ENCODE measurements at regions not wholly inside any gene's neighbourhood (a gene's known extent, or its start where the extent isn't known, plus 50 kb on each side); places are given as distances from the start of the nearest gene placed in this dataset.

DNA sequence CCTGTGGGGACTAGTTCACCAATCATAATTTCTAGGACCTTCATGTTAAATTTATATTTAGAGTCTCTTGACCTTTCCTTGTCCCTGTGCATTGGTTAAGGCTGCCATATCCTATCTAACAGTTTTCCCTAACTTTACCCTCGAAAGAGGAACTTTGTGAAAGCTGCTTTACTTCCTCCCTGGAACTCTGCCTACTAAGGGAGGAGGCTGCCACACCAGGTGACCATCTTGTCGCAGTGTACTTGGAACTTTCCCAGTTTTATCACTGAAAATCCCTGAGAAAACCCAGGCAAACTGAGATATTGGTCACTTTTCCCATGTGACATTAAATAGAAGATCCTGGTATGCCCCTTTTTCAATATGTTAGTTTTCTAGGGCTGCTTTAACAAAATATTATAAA is 317.6 kb upstream of the TSHZ2 start:
- no peak for DNase-seq (ENCODE audit: extremely low read depth, low read depth, low spot score)

GRCh38 chr20:52652271-52652670 is 319.9 kb upstream of the TSHZ2 start:
- no peak for DNase-seq (ENCODE audit: extremely low read depth, low read depth, low spot score)

DNA sequence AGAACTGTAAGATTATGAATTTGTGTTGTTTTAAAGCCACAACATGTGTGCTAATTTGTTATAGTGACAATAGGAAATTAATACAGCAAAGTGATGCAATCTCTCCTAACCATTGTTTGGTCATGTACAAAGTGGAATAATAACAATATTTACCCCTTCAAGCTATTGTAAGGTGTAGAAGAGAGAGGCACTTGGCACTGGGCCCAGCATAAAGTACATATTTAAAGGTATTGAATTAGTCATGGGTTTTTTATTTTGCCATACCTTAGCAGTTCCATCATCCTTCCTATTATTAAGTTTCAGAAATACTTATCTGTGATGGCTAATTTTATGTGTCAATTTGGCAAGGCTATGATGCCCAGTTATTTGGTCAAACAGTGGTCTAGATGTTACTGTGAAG is 322.4 kb upstream of the TSHZ2 start:
- no peak for DNase-seq (ENCODE audit: extremely low read depth, low read depth, low spot score)

DNA sequence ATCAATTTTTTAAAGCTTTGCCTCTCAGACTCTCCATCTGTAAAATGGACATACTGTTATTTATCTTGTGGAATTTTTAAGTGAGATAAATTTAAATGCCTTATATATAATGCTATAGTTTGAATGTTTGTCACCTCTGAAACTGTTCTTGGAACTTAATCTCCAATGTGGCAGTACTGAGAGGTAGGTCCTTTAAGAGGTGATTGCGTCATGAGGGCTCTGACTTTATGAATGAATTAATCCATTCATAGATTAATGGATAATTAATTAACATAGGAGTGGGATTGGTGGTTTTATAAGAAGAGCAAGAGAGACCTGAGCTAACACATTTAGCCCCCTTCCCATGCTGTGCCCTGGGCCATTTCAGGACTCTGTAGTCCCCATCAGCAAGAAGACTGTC is 326.3 kb upstream of the TSHZ2 start:
- no peak for DNase-seq (ENCODE audit: extremely low read depth, low read depth, low spot score)

DNA sequence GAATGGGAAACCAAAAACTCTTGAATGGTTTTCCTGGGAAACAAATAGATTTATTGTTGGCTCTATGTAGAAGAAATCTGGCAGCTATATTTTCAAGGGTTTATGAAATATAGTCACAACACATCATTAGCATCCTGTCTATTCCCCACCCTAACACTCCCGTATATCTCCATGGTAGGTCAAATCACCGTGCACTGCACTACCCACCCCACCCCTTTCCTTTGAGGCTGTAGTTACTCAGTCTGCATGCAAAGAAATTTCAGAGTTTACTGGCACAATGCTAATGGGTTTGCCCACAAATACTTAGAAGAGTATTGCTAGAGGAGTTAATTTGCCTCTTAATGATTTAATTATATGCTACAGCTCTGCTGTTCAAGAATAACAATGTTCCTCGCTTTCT is 329.1 kb upstream of the TSHZ2 start:
- no peak for DNase-seq (ENCODE audit: extremely low read depth, low read depth, low spot score)

GRCh38 chr20:52637201-52637600 is 335.0 kb upstream of the TSHZ2 start:
- no peak for DNase-seq (ENCODE audit: extremely low read depth, low read depth, low spot score)

DNA sequence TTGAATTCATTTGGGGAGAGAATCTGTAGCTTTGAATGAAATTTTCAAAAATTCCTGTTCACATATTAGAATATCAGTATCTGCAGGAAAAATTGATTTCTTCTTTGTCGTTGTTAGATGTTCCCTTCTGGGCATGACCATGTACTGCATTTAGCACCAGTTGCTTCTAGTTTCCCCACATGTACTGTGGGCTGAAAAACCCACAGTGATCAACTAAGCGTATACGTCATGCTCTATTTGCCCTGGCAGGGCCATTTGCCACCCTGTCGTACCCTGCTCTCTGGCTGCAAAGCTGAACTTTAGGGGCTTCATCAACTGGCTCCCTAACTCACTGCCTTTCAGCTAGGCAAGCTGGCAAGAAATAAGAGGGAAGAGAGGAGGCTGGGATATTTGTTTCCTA is 340.7 kb upstream of the TSHZ2 start:
- no peak for DNase-seq (ENCODE audit: extremely low read depth, low read depth, low spot score)

DNA sequence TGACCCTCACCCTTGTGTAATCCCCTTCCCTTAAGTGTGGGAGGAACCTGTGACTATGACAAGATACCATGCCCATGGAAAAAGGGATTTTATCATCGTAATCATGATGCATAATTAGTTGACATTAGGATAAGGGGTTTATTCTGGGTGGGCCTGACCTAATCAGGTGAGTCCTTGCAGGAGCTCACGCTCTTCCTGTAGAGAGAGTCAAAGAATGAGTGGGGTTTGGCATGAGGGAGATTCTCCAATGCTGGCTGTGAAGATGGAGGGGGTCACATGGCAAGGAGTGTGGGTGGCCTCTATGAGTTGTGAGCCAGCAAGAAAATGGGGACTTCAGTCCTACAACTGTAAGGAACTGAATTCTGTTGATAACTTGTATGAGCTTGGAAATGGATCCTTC is 342.0 kb upstream of the TSHZ2 start:
- no peak for DNase-seq (ENCODE audit: extremely low read depth, low read depth, low spot score)

- DNase-seq (ENCODE audit: extremely low read depth, low read depth, low spot score), result no peak
Measured at GRCh38 chr20:52624281-52624680, 347.9 kb upstream of the TSHZ2 start.

DNA sequence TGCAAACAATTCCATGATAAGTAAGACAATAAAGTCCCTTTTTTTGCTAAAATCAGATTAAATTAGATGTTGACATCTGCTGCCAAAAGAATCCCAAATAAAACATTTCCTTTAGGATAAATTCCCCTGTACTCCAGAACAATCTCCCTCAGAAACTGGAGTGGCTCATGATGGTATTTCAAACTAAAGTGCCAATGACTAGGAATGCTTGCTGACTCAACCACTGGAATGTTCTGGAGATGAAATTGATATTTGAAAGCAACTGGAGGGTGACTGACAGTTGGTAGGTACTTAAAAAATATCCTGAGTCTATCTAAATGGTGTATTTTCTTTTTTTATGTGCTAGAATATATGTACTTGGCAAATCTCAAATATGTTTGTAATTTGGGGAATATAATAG is 350.1 kb upstream of the TSHZ2 start:
- no peak for DNase-seq (ENCODE audit: extremely low read depth, low read depth, low spot score)

DNA sequence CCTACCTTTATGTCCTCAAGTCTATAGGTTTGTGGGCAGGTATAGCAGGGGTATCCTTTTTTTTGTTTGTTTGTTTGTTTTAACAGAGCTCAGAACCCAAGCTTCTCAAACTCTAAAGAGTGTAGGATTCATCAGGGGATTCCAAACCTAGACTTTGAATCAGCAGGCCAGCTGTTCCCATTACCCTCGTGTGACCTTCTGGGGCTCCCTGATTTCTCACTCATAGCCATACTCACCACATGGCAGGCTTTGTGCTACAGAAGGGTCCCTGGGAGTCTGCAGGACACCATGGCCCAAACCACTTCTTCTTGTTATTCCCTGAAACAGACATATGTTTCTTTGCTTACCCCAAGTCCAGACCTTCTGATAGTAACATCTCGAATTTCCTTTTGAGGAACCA is 350.8 kb upstream of the TSHZ2 start:
- DNase-seq (ENCODE audit: extremely low read depth, low read depth, low spot score), result no peak

DNA sequence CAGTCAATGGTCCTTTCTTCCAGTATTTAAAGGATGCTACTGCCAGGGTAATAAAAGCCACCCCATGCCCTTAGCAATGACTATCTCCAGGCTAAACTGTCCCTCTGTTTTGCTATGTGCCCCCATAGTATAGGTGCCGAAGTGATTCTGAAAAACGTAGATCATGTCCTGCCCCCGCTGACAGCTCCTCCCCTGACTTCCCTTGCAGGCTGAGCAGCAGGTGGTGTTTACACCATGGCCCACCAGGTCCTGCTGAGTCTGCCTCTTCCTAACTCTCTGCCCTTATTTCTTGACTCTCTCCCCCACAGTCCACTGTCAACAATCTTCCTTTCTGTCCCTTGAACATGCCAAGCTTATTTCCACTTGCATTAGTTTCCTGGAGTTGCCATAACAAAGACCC is 352.5 kb upstream of the TSHZ2 start:
- no peak for DNase-seq (ENCODE audit: extremely low read depth, low read depth, low spot score)

DNA sequence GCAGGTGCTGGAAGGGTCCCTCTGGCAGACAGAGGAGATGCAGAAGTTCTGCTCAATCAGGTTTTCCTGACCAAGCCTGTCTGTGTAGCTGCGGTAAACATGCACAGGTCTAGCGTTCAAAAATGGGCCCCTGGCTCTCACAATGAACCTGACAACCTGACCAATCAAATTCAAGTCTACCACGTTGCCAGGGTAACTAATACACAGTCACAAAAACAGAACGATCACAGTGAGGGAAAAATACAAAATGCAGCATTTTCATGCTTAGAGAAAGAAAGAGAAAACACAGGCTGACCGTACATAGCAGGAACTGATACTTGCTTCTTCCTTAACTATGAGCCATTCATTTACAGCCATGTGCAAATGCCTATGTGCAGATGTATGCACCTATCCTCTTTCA is 353.1 kb upstream of the TSHZ2 start:
- no peak for DNase-seq (ENCODE audit: extremely low read depth, low read depth, low spot score)

DNA sequence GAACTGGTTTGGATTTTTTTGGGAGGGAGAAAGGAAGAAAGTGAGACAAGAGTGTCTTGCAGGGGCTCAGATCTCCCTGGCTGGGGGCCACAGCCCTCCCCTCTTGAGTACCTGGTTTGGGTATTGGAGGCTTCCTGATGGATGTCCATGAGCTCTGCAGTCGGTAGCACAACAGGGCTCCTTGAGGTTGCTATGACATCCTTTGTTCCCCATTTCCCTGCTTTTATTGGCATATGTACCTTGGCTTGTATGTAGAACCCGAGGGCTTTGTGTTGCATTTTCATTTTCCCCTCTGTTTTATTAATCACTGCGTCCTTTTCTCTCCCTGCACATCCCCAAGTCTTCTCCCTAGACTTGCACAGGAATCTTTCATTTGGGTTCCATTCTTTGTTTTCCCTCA is 355.5 kb upstream of the TSHZ2 start:
- DNase-seq (ENCODE audit: extremely low read depth, low read depth, low spot score), result no peak

GRCh38 chr20:52614051-52614863 is 357.9 kb upstream of the TSHZ2 start:
- no peak for DNase-seq (ENCODE audit: extremely low read depth, low read depth, low spot score)

GRCh38 chr20:52612046-52612632 is 360.0 kb upstream of the TSHZ2 start:
- DNase-seq (ENCODE audit: extremely low read depth, low read depth, low spot score), result no peak

- DNase-seq (ENCODE audit: extremely low read depth, low read depth, low spot score), result no peak
Measured at GRCh38 chr20:52610749-52611148, 361.4 kb upstream of the TSHZ2 start.

GRCh38 chr20:52601295-52601971 is 370.7 kb upstream of the TSHZ2 start:
- DNase-seq (ENCODE audit: extremely low read depth, low read depth, low spot score), result no peak

GRCh38 chr20:52596256-52596655 is 375.9 kb upstream of the TSHZ2 start:
- DNase-seq (ENCODE audit: extremely low read depth, low read depth, low spot score), result no peak

DNA sequence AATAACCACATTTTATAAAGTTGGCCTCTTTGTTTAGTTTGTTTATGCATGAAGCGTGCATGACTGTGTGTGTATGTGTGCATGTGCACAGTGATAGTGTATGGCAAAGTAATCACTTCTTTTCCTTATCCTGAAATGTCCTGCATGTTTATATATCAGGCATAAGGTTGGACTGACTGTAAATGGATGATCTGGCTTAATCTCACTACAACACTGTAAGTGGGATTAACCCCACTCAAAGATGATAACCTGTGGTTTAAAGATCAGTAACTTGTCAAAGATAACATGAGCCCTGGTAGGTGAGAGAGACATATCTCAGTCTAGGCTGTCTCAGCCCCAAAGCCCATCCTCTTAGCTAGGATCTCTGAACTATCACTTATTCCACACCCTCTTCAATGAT is 376.6 kb upstream of the TSHZ2 start:
- DNase-seq (ENCODE audit: extremely low read depth, low read depth, low spot score), result no peak

- DNase-seq (ENCODE audit: extremely low read depth, low read depth, low spot score), result no peak
Measured at GRCh38 chr20:52593654-52594053, 378.5 kb upstream of the TSHZ2 start.

GRCh38 chr20:52592567-52592966 is 379.6 kb upstream of the TSHZ2 start:
- no peak for DNase-seq (ENCODE audit: extremely low read depth, low read depth, low spot score)

All from glomerular endothelial cell (primary cell).